ENCODE measurements at regions not wholly inside any gene's neighbourhood (a gene's known extent, or its start where the extent isn't known, plus 50 kb on each side); places are given as distances from the start of the nearest gene placed in this dataset.

DNA sequence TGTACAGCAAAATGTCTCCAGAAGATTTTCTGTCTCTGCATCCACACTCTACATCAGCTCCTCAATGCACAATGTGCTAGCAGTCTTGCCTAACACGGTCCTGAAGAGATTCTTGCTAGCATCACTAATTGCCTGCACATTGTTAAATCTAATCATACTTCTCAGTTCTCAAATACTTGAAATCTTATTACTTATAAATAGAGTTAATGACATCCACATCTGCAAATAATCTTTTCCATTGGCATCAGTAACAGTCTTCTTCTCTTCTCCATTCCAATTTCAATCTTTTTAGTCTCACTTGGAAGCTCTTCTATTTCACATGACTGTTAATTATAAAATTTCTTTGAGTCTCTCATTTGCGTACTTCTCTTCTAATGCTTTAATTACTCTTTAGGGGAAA is 630.5 kb upstream of the SLITRK6 start:
- no peak for TF ChIP-seq POLR2A (IDR thresholded peaks at IDR 0.05)
- TF ChIP-seq, protein P1, sequence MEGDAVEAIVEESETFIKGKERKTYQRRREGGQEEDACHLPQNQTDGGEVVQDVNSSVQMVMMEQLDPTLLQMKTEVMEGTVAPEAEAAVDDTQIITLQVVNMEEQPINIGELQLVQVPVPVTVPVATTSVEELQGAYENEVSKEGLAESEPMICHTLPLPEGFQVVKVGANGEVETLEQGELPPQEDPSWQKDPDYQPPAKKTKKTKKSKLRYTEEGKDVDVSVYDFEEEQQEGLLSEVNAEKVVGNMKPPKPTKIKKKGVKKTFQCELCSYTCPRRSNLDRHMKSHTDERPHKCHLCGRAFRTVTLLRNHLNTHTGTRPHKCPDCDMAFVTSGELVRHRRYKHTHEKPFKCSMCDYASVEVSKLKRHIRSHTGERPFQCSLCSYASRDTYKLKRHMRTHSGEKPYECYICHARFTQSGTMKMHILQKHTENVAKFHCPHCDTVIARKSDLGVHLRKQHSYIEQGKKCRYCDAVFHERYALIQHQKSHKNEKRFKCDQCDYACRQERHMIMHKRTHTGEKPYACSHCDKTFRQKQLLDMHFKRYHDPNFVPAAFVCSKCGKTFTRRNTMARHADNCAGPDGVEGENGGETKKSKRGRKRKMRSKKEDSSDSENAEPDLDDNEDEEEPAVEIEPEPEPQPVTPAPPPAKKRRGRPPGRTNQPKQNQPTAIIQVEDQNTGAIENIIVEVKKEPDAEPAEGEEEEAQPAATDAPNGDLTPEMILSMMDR (IDR thresholded peaks at IDR 0.05): no peak

All from ovary (tissue), 3 donors.